BJ (cell line): ENCODE measurements at regions not wholly inside any gene's neighbourhood (a gene's known extent, or its start where the extent isn't known, plus 50 kb on each side); places are given as distances from the start of the nearest gene placed in this dataset.

ENCODE experiments used
- CTCF ChIA-PET: fragments of 350-600 bp; formaldehyde crosslinking; extraction: SDS; loops from one replicate; lab custom pipeline; 2021; ENCODE audit warnings: antibody characterized with exemption, inconsistent platforms; lab: Yijun Ruan, JAX
- POLR2A ChIA-PET: fragments of 300-600 bp; sonication (Branson Sonifier 250); formaldehyde crosslinking; extraction: SDS; loops from one replicate; lab custom pipeline; 2021; ENCODE audit warnings: antibody characterized with exemption; lab: Charles Lee
- DNase-seq: peaks from one replicate; pipeline ENCODE4 v3.0.0-alpha.2; 2011; ENCODE audit warnings: low read depth
- H3K27me3 ChIP-seq: 2 replicates; pipeline ENCODE4 v1.6.0; 2011; ENCODE audit warnings: low read length; ENCODE audit not compliant: control insufficient read depth, insufficient read depth
- H3K36me3 ChIP-seq: 2 replicates; pipeline ENCODE4 v1.5.1; 2011; ENCODE audit warnings: low read length; ENCODE audit not compliant: control insufficient read depth, insufficient read depth
- H3K4me3 ChIP-seq: 2 replicates; pipeline ENCODE4 v1.5.1; 2011; ENCODE audit warnings: low read depth, mild to moderate bottlenecking, control low read depth, low read length
- CTCF ChIP-seq: IDR thresholded peaks from 2 replicates; pipeline ENCODE4 v1.5.1; 2011; ENCODE audit warnings: low read depth, mild to moderate bottlenecking, control low read depth, inconsistent platforms, low read length, moderate library complexity; ENCODE audit not compliant: insufficient read depth

- Histone ChIP-seq H3K27me3 (no peaks in the 10 kb centered on the region), H3K36me3 (no peaks in the 10 kb centered on the region), H3K4me3 (no peak overlapping the region)
- no peak for DNase-seq
- ChIA-PET POLR2A (no interaction called here), CTCF (no interaction called here)
- TF ChIP-seq CTCF = no peak
These were observed 655.1 kb upstream of the SLC39A10 start for GRCh38 chr2:195001924-195002323.

GRCh38 chr2:194999771-195000170, 657.3 kb upstream of the SLC39A10 start:
- no peak for TF ChIP-seq CTCF
- Histone ChIP-seq H3K27me3 (no peaks in the 10 kb centered on the region), H3K4me3 (no peak overlapping the region), H3K36me3 (no peaks in the 10 kb centered on the region)
- ChIA-PET CTCF (no interaction called here), POLR2A (no interaction called here)
- no peak for DNase-seq

GRCh38 chr2:194992648-194993047, 664.4 kb upstream of the SLC39A10 start:
- ChIA-PET CTCF (no interaction called here), POLR2A (no interaction called here)
- H3K4me3 ChIP-seq = no peak overlapping the region
- no peaks in the 10 kb centered on the region for H3K27me3 ChIP-seq
- no peak for TF ChIP-seq CTCF
- no peak for DNase-seq
- no peaks in the 10 kb centered on the region for H3K36me3 ChIP-seq

- no peak for TF ChIP-seq CTCF
- CTCF ChIA-PET = no interaction called here
- POLR2A ChIA-PET = no interaction called here
These were observed 671.8 kb upstream of the SLC39A10 start for GRCh38 chr2:194985258-194985657.

GRCh38 chr2:194962254-194962653, 694.8 kb upstream of the SLC39A10 start:
- no peak for DNase-seq
- TF ChIP-seq CTCF = no peak
- ChIA-PET POLR2A (no interaction called here), CTCF (no interaction called here)
- H3K4me3 ChIP-seq = no peak overlapping the region
- no peaks in the 10 kb centered on the region for H3K36me3 ChIP-seq
- H3K27me3 ChIP-seq = no peaks in the 10 kb centered on the region

More at GRCh38 chr2:194985258-194985657, 671.8 kb upstream of the SLC39A10 start:
- no peak for DNase-seq
- Histone ChIP-seq H3K4me3 (no peak overlapping the region), H3K36me3 (no peaks in the 10 kb centered on the region), H3K27me3 (no peaks in the 10 kb centered on the region)
